DOHH2 (cell line): ENCODE measurements at regions not wholly inside any gene's neighbourhood (a gene's known extent, or its start where the extent isn't known, plus 50 kb on each side); places are given as distances from the start of the nearest gene placed in this dataset.

Experiments used
- H3F3A ChIP-seq: fragments of 200-600 bp; sonication (generic), shearing (Covaris generic); 2 replicates; pipeline ENCODE4 v1.6.0; 2016; ENCODE audit warnings: antibody characterized with exemption, mild to moderate bottlenecking; ENCODE audit not compliant: control insufficient read depth, insufficient read depth
- H3K27ac ChIP-seq: fragments of 200-600 bp; sonication (generic); 2 replicates; pipeline ENCODE4 v1.5.1; 2014; ENCODE audit warnings: low read depth, mild to moderate bottlenecking, low read length, moderate library complexity
- H3K27me3 ChIP-seq: fragments of 200-600 bp; sonication (generic); 2 replicates; pipeline ENCODE4 v1.6.1; 2014; ENCODE audit warnings: mild to moderate bottlenecking, low read length, mixed read lengths; ENCODE audit not compliant: control insufficient read depth
- H3K36me3 ChIP-seq: fragments of 200-600 bp; sonication (generic); 2 replicates; pipeline ENCODE4 v1.6.1; 2014; ENCODE audit warnings: mild to moderate bottlenecking, low read length, moderate library complexity, mixed read lengths; ENCODE audit not compliant: control insufficient read depth
- H3K4me1 ChIP-seq: fragments of 200-600 bp; sonication (generic); 2 replicates; pipeline ENCODE4 v1.6.1; 2014; ENCODE audit warnings: mild to moderate bottlenecking, low read length, mixed read lengths; ENCODE audit not compliant: control insufficient read depth
- H3K4me2 ChIP-seq: fragments of 200-600 bp; sonication (generic); 2 replicates; pipeline ENCODE4 v1.6.0; 2014; ENCODE audit warnings: mild to moderate bottlenecking, low read length, moderate library complexity
- H3K4me3 ChIP-seq: fragments of 200-600 bp; sonication (generic); 2 replicates; pipeline ENCODE4 v1.5.1; 2014; ENCODE audit warnings: mild to moderate bottlenecking, low read length, mixed read lengths
- H3K79me2 ChIP-seq: fragments of 200-600 bp; sonication (generic); 2 replicates; pipeline ENCODE4 v1.6.1; 2014; ENCODE audit warnings: mild to moderate bottlenecking, low read length, mixed read lengths; ENCODE audit not compliant: control insufficient read depth
- H3K9me2 ChIP-seq: fragments of 200-600 bp; sonication (generic); replicated peaks from 2 replicates; pipeline ENCODE4 v1.6.1; 2014; ENCODE audit warnings: mild to moderate bottlenecking, low read length, mixed read lengths; ENCODE audit not compliant: control insufficient read depth
- H3K9me3 ChIP-seq: fragments of 200-600 bp; sonication (generic); 2 replicates; pipeline ENCODE4 v1.6.1; 2014; ENCODE audit warnings: antibody characterized with exemption, low read length, mixed read lengths; ENCODE audit not compliant: control insufficient read depth, insufficient read depth
- H4K20me1 ChIP-seq: fragments of 200-600 bp; sonication (generic); 2 replicates; pipeline ENCODE4 v1.6.0; 2014; ENCODE audit warnings: low read depth, mild to moderate bottlenecking, antibody characterized with exemption, low read length, moderate library complexity; ENCODE audit not compliant: control insufficient read depth, insufficient read depth
- EZH2phosphoT487 ChIP-seq: fragments of 200-600 bp; sonication (generic); IDR thresholded peaks from 2 replicates; pipeline ENCODE4 v1.6.1; 2017; ENCODE audit warnings: borderline replicate concordance, mild to moderate bottlenecking, antibody characterized with exemption, low read length, moderate library complexity, mixed read lengths
- TF ChIP-seq, protein P1 (sequence below): fragments of 200-600 bp; sonication (generic); IDR thresholded peaks from one replicate; pipeline ENCODE4 v1.5.1; 2014; ENCODE audit warnings: antibody characterized with exemption, mild to moderate bottlenecking, low read depth, low read length; ENCODE audit not compliant: poor library complexity, severe bottlenecking

DNA sequence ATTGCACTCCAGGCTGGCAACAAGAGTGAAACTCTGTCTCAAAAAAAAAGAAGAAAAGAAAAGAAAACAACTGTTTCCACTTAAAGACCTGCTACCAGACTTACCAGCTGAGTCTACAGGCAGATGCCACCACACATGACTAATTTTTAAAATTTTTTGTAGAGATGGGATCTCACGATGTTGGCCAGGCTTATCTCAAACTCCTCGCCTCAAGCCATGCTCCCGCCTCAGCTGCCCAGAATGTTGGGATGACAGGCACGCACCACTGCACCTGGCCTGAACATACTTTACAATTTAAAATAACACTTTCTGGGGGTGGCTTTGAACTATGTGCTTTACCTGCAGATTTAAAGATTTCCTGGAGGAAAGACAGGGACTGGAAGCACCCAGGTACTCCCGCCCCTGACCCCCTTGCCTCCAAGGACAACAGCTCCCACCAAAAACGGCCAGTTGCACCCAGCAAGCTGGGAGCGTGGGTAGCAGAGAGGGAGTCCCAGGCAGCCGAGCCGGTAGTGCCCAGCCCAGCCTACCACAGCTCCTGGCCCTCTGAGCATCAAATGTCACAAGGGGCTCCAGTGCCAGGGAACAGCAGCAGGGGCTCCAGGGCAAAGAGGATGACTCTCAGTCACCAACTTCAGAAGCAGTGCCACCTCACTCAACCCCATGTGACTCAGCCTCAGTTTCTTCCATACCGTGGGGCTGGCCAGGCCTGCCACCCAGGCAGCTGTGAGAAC lies 262.9 kb downstream of the PARN start:
- peaks cover 4% of the 10 kb centered on the region for H3K4me1 ChIP-seq
- H3K9me3 ChIP-seq: no peaks in the 10 kb centered on the region
- H3K4me3 ChIP-seq: no peak overlapping the region
- no peaks in the 10 kb centered on the region for H4K20me1 ChIP-seq
- no peaks in the 10 kb centered on the region for H3K36me3 ChIP-seq
- TF ChIP-seq, protein P1, sequence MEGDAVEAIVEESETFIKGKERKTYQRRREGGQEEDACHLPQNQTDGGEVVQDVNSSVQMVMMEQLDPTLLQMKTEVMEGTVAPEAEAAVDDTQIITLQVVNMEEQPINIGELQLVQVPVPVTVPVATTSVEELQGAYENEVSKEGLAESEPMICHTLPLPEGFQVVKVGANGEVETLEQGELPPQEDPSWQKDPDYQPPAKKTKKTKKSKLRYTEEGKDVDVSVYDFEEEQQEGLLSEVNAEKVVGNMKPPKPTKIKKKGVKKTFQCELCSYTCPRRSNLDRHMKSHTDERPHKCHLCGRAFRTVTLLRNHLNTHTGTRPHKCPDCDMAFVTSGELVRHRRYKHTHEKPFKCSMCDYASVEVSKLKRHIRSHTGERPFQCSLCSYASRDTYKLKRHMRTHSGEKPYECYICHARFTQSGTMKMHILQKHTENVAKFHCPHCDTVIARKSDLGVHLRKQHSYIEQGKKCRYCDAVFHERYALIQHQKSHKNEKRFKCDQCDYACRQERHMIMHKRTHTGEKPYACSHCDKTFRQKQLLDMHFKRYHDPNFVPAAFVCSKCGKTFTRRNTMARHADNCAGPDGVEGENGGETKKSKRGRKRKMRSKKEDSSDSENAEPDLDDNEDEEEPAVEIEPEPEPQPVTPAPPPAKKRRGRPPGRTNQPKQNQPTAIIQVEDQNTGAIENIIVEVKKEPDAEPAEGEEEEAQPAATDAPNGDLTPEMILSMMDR: no peak
- no peak for TF ChIP-seq EZH2phosphoT487
- no peaks in the 10 kb centered on the region for H3K9me2 ChIP-seq
- H3K27me3 ChIP-seq: no peaks in the 10 kb centered on the region
- no peaks in the 10 kb centered on the region for H3K79me2 ChIP-seq
- no peak overlapping the region for H3K4me2 ChIP-seq
- no peak overlapping the region for H3K27ac ChIP-seq
- H3F3A ChIP-seq: no peaks in the 10 kb centered on the region

DNA sequence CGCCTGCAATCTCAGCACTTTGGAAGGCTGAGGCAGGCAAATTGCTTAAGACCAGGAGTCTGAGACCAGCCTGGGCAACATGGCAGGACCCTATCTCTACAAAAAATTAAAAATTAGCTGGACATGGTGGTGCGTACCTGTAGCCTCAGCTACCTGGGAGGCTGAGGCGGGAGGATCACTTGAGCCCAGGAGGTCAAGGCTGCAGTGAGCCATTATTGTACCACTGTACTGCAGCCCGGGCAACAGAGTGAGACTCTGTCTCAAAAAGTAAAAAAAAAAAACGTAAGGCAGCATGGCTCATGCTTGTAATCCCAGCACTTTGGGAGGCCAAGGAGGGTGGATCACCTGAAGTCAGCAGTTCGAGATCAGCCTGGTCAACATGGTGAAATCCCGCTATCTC lies 263.6 kb downstream of the PARN start:
- Histone ChIP-seq H3K9me2 (no peaks in the 10 kb centered on the region), H3K4me3 (no peak overlapping the region), H3K36me3 (no peaks in the 10 kb centered on the region), H4K20me1 (no peaks in the 10 kb centered on the region), H3K4me2 (no peak overlapping the region), H3K79me2 (no peaks in the 10 kb centered on the region), H3K4me1 (peaks cover 3% of the 10 kb centered on the region), H3F3A (no peaks in the 10 kb centered on the region), H3K27me3 (no peaks in the 10 kb centered on the region), H3K9me3 (no peaks in the 10 kb centered on the region), H3K27ac (no peak overlapping the region)
- no peak for TF ChIP-seq EZH2phosphoT487
- TF ChIP-seq, protein P1: no peak

DNA sequence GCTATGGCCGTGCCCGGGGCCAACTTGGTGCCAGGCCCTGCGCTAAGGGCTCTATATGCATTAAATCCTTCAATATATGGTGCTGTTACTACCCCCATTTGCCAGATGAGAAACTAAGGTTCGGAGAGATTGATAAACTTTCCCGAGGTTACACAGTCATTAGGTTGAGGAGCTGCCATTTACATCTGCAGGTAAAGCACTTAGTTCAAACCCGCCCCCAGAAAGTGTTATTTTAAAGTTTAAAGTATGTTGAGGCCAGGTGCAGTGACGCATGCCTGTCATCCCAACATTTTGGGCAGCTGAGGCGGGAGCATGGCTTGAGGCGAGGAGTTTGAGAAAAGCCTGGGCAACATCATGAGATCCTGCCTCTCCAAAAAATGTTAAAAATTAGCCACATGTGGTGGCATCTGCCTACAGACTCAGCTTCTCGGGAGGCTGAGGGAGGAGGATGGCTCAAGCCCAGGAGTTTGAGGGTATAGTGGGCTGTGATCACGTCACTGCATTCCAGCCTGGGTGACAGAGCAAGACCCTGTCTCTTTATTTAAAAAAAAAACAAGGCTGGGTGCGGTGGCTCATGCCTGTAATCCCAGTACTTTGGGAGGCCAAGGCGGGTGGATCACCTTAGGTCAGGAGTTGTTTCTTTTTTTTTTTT lies 264.7 kb downstream of the PARN start:
- no peak overlapping the region for H3K4me3 ChIP-seq
- no peaks in the 10 kb centered on the region for H3K9me3 ChIP-seq
- H3K4me1 ChIP-seq: peaks cover 11% of the 10 kb centered on the region
- no peaks in the 10 kb centered on the region for H3K9me2 ChIP-seq
- H4K20me1 ChIP-seq: no peaks in the 10 kb centered on the region
- H3K27ac ChIP-seq: no peak overlapping the region
- TF ChIP-seq, protein P1: no peak
- no peak for TF ChIP-seq EZH2phosphoT487
- no peaks in the 10 kb centered on the region for H3K27me3 ChIP-seq
- H3F3A ChIP-seq: no peaks in the 10 kb centered on the region
- H3K4me2 ChIP-seq: no peak overlapping the region
- no peaks in the 10 kb centered on the region for H3K79me2 ChIP-seq
- H3K36me3 ChIP-seq: no peaks in the 10 kb centered on the region
